Nephron (organoid): ENCODE measurements at regions not wholly inside any gene's neighbourhood (a gene's known extent, or its start where the extent isn't known, plus 50 kb on each side); places are given as distances from the start of the nearest gene placed in this dataset.
A peak's percentile ranks its signal among the peaks of the same experiment; 100 is the strongest.
"Not testable (repeated sequence)": the region's sequence is repeated elsewhere in the genome, so short reads cannot be mapped to it uniquely, and the experiment has no call there.

Source experiments
- H3K27ac Mint-ChIP-seq, 3 experiments: 2 replicates each; pipeline ENCODE4 v1.8.0; 2020; ENCODE audit warnings: mixed read lengths in 3 of 3, mild to moderate bottlenecking in 2 of 3, moderate library complexity in 1 of 3
- H3K27me3 Mint-ChIP-seq: 2 replicates; pipeline ENCODE4 v1.8.0; 2021; ENCODE audit warnings: low read depth, mild to moderate bottlenecking, moderate library complexity, mixed read lengths
- H3K36me3 Mint-ChIP-seq: 2 replicates; pipeline ENCODE4 v1.8.0; 2020; ENCODE audit warnings: low read depth, mixed read lengths
- H3K4me1 Mint-ChIP-seq: 2 replicates; pipeline ENCODE4 v1.8.0; 2020; ENCODE audit warnings: mixed read lengths
- H3K4me3 Mint-ChIP-seq, 3 experiments: 2 replicates each; pipeline ENCODE4 v1.8.0; 2020; ENCODE audit warnings: mild to moderate bottlenecking in 3 of 3, mixed read lengths in 3 of 3, moderate library complexity in 2 of 3
- H3K9me3 Mint-ChIP-seq: 2 replicates; pipeline ENCODE4 v1.8.0; 2020; ENCODE audit warnings: mixed read lengths
- TF ChIP-seq, protein P1 (sequence below), 3 experiments: fragments of 200-600 bp; sonication (generic); IDR thresholded peaks; one replicate each; pipeline ENCODE4 v1.5.0; 2021; ENCODE audit warnings: antibody characterized with exemption in 3 of 3; ENCODE audit not compliant: unreplicated experiment in 3 of 3

DNA sequence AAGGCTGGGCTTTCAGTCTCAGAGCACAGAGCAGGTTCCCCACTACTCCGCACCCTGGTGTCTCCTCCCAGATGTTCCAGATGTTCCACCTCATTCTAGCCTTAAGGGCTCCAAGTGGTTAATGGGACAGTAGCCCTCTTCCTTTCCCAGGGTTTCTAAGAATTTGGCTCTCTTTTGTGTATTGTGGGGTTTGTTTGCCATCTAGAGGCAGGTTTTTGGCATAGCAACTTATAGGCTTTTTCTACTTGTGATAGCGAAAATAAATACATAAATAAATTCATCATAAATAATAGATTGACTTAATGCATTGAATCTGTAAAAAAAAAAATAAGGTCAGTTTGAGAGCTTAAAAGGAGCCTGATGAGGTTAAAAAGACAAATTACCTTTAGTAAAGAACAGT, 86.1 kb upstream of the XKR3 start:
- not testable (repeated sequence) for H3K27ac Mint-ChIP-seq, H3K4me1 Mint-ChIP-seq, H3K36me3 Mint-ChIP-seq, H3K9me3 Mint-ChIP-seq, H3K4me3 Mint-ChIP-seq, H3K27me3 Mint-ChIP-seq
- TF ChIP-seq, protein P1, sequence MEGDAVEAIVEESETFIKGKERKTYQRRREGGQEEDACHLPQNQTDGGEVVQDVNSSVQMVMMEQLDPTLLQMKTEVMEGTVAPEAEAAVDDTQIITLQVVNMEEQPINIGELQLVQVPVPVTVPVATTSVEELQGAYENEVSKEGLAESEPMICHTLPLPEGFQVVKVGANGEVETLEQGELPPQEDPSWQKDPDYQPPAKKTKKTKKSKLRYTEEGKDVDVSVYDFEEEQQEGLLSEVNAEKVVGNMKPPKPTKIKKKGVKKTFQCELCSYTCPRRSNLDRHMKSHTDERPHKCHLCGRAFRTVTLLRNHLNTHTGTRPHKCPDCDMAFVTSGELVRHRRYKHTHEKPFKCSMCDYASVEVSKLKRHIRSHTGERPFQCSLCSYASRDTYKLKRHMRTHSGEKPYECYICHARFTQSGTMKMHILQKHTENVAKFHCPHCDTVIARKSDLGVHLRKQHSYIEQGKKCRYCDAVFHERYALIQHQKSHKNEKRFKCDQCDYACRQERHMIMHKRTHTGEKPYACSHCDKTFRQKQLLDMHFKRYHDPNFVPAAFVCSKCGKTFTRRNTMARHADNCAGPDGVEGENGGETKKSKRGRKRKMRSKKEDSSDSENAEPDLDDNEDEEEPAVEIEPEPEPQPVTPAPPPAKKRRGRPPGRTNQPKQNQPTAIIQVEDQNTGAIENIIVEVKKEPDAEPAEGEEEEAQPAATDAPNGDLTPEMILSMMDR (IDR thresholded peaks at IDR 0.05; ENCODE audit: unreplicated experiment in 3 of 3): peak in 1 of 3 experiments; percentile 24

DNA sequence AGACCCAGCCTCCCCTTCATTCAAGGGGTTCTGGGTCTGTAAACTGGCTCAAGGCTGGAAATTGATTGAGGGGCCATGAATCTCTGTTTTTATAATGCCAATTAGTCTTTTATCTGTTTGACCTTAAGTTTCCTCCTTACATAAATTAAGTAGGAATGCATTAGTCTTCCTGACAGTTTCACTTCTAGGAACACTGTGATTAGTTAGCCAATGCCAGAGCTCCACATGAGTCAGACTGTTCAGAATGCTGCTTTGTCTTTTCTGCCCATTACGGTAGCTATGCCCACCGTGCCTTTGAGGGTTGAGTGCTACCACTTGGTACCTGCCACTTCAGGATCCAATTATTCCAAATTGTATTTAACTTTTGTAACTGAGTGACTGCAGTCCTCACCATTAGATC, 76.8 kb upstream of the XKR3 start:
- not testable (repeated sequence) for H3K36me3 Mint-ChIP-seq, H3K4me3 Mint-ChIP-seq, H3K27me3 Mint-ChIP-seq, H3K9me3 Mint-ChIP-seq, H3K27ac Mint-ChIP-seq, H3K4me1 Mint-ChIP-seq

DNA sequence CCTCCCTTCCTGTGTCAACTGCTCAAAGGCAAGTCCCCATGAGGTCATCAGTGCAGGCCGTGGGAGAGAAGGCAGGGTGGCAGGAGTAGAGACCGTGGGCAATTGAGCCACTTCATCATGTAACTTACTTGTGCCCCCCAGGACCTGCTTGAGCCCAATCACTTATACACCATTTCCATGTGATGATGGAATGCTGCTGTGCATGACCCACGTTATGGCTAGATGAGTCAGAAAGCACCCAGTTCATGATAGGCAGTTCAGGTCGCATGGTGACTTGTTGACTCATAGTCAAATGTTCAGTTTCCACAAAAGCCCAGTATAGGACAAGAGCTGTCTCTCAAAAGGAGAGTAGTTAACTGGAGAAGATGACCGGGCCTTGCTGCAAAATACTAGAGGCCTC, 76.4 kb upstream of the XKR3 start:
- H3K27ac Mint-ChIP-seq, H3K36me3 Mint-ChIP-seq, H3K27me3 Mint-ChIP-seq, H3K4me1 Mint-ChIP-seq, H3K9me3 Mint-ChIP-seq, H3K4me3 Mint-ChIP-seq: not testable (repeated sequence)

DNA sequence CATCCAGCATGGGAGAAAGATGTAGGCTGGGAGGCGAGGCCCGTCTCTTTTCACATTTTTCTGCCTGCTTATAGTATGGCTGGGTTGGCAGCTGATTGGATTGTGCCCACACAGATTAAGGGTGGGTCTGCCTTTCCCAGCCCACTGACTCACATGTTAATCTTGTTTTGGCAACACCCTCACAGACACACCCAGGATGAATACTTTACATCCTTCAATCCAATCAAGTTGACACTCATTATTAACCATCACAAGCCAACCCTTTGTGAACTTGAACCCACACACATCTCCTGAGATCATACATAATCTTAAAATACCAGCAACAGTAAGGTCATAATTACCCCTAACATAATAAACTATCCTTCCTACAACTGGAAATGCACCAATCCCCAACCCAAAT, 74.1 kb upstream of the XKR3 start:
- H3K4me3 Mint-ChIP-seq, H3K27me3 Mint-ChIP-seq, H3K9me3 Mint-ChIP-seq, H3K36me3 Mint-ChIP-seq, H3K4me1 Mint-ChIP-seq, H3K27ac Mint-ChIP-seq: not testable (repeated sequence)

DNA sequence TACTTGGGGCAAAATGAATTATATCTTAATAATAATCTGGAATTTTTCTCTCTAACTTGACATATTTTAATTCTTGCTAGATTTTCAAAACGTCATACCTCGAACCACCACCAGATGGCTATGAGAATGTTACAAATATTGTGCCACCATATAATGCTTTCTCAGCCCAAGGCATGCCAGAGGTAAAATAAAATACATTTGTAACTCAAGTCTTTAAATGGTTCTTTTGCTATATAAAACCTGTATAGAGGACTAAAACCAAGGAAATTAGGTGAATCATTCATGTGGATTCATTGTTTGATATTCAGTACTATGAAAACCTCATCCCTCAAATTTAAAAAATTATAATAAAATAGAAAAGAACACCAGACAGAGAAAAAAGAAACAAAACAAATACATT, 72.2 kb upstream of the XKR3 start:
- not testable (repeated sequence) for H3K27ac Mint-ChIP-seq, H3K9me3 Mint-ChIP-seq, H3K36me3 Mint-ChIP-seq

DNA sequence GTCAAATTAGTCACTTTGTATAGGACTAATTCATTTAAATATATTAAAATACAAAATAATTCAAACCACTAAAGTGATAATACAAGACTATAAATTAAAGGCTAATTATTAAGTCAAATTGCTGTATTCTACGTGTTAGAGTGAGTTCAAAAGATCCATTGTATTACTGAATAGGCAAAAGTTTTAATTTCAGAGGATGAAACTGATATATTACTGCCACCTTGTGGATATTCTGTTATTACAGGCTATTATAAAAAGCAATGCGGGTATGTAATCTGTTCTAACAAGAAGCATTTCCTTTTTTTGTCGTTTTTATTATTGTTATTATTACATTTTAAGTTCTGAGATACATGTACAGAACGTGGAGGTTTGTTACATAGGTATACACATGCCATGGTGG, 66.7 kb upstream of the XKR3 start:
- H3K36me3 Mint-ChIP-seq, H3K4me1 Mint-ChIP-seq, H3K27ac Mint-ChIP-seq, H3K9me3 Mint-ChIP-seq, H3K4me3 Mint-ChIP-seq, H3K27me3 Mint-ChIP-seq: not testable (repeated sequence)
- TF ChIP-seq, protein P1 (IDR thresholded peaks at IDR 0.05; ENCODE audit: unreplicated experiment in 3 of 3): peak in 2 of 3 experiments; percentile 16 to 37

More for the DNA sequence above, 72.2 kb upstream of the XKR3 start:
- H3K4me3 Mint-ChIP-seq, H3K4me1 Mint-ChIP-seq, H3K27me3 Mint-ChIP-seq: not testable (repeated sequence)
- TF ChIP-seq, protein P1 (IDR thresholded peaks at IDR 0.05; ENCODE audit: unreplicated experiment in 3 of 3): peak in 1 of 3 experiments; percentile 13

DNA sequence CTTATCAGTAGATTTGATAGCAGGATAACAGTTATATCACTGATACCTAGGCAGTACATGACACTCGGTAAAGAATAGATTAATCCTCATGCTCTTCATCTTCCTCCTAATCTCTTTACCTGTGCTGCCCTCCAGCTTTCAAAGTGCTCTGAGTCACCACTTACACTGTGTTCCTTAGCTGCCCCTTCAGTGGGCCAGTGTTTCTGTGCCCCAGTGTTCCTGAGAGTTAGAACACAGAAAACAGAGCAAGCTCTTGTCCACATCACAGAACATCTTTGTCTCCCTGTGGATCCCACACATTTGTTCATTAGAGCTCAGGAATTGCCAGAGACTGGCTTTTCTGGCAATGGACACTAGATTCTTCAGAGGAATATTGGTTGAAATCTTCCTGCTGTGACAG, 51.1 kb upstream of the XKR3 start:
- H3K9me3 Mint-ChIP-seq, H3K27me3 Mint-ChIP-seq, H3K36me3 Mint-ChIP-seq, H3K27ac Mint-ChIP-seq, H3K4me1 Mint-ChIP-seq, H3K4me3 Mint-ChIP-seq: not testable (repeated sequence)
